CD4-positive, alpha-beta memory T cell (primary cell): ENCODE measurements at regions not wholly inside any gene's neighbourhood (a gene's known extent, or its start where the extent isn't known, plus 50 kb on each side); places are given as distances from the start of the nearest gene placed in this dataset.

Experiments
- CTCF ChIA-PET: fragments of 350-600 bp; sonication (Branson Sonifier 250); formaldehyde crosslinking; loops from one replicate; lab custom pipeline; 2021; ENCODE audit warnings: inconsistent platforms; ENCODE audit not compliant: partially characterized antibody; lab: Charles Lee
- POLR2A ChIA-PET: fragments of 350-600 bp; sonication (Branson Sonifier 250); formaldehyde crosslinking; loops from one replicate; lab custom pipeline; 2021; ENCODE audit not compliant: partially characterized antibody; lab: Charles Lee
- DNase-seq, 5 donors: peaks; one replicate each; pipeline versions ENCODE4 v3.0.0 to v3.0.0-alpha.2; 2020 to 2022; ENCODE audit warnings: mixed read lengths in 1 of 5
- H3K27ac ChIP-seq: one replicate; pipeline ENCODE4 v1.7.0; 2013; ENCODE audit warnings: low read depth, low read length
- H3K27me3 ChIP-seq: 2 replicates; pipeline ENCODE4 v1.7.0; 2013; ENCODE audit warnings: mild to moderate bottlenecking, low read length, moderate library complexity; ENCODE audit not compliant: insufficient read depth
- H3K36me3 ChIP-seq: 2 replicates; pipeline ENCODE4 v1.7.0; 2013; ENCODE audit warnings: mild to moderate bottlenecking, low read length, moderate library complexity; ENCODE audit not compliant: insufficient read depth
- H3K4me1 ChIP-seq: 2 replicates; pipeline ENCODE4 v1.7.0; 2013; ENCODE audit warnings: mild to moderate bottlenecking, low read length, moderate library complexity; ENCODE audit not compliant: insufficient read depth
- H3K4me3 ChIP-seq, 2 donors: one replicate each; pipeline ENCODE4 v1.7.0; 2013; ENCODE audit warnings: low read length in 2 of 2, mild to moderate bottlenecking in 1 of 2
- H3K9me3 ChIP-seq, 2 donors: one replicate each; pipeline ENCODE4 v1.7.0; 2013; ENCODE audit warnings: low read length in 2 of 2, control low read depth in 1 of 2; ENCODE audit not compliant: control insufficient read depth in 1 of 2
- H3K27ac Mint-ChIP-seq, 7 donors: one replicate each; pipeline ENCODE4 v1.8.0; 2020 to 2021; ENCODE audit warnings: mixed read lengths in 7 of 7, mild to moderate bottlenecking in 6 of 7, inconsistent platforms in 3 of 7, moderate library complexity in 3 of 7
- H3K27me3 Mint-ChIP-seq, 2 donors: one replicate each; pipeline ENCODE4 v1.8.0; 2020 to 2021; ENCODE audit warnings: mixed read lengths in 2 of 2
- H3K36me3 Mint-ChIP-seq, 2 donors: one replicate each; pipeline ENCODE4 v1.8.0; 2020 to 2021; ENCODE audit warnings: mixed read lengths in 2 of 2, inconsistent platforms in 1 of 2, mild to moderate bottlenecking in 1 of 2
- H3K4me1 Mint-ChIP-seq, 4 donors: one replicate each; pipeline ENCODE4 v1.8.0; 2020 to 2021; ENCODE audit warnings: mixed read lengths in 4 of 4, mild to moderate bottlenecking in 1 of 4
- H3K4me3 Mint-ChIP-seq, 8 donors: one replicate each; pipeline ENCODE4 v1.8.0; 2020 to 2021; ENCODE audit warnings: mixed read lengths in 8 of 8, mild to moderate bottlenecking in 7 of 8, moderate library complexity in 6 of 8, inconsistent platforms in 3 of 8
- H3K9me3 Mint-ChIP-seq, 8 donors: one replicate each; pipeline ENCODE4 v1.8.0; 2020 to 2021; ENCODE audit warnings: mixed read lengths in 8 of 8, mild to moderate bottlenecking in 5 of 8, inconsistent platforms in 3 of 8, moderate library complexity in 1 of 8
- intact Hi-C: fragments of 100-400 bp; cut with micrococcal nuclease; formaldehyde crosslinking; loops from one replicate; pipeline ENCODE4 v1.15.1; 2023

DNA sequence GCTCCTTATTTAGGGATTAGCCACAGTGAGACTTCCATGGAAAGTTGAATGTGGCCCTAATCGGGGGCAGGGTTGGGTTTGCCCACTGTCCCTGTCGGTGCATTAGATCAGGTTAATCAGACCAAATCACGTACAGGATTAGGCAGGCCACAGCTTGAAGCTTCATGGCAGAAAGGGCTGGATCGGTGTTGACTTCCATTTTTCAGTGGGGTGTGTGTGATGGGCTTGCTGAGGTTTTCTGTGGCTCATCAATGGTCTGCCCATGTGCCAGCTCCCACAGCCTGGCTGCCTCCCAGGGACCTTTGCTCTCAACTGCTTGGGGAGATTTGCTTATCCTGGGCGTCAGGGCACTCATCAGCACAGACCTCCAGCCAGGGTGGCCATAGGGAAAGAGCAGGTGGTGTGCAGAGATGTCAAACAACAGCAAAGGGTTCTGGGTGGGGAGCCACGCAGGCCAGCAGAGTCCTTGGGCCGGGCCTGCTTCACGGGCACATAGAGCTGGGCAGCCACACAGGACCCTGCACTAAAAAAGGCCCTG lies 130.7 kb downstream of the TFAP2C start:
- H3K27me3 Mint-ChIP-seq: no peaks in the 10 kb centered on the region
- POLR2A ChIA-PET: no interaction called here
- H3K4me1 ChIP-seq: no peaks in the 10 kb centered on the region
- H3K27ac Mint-ChIP-seq: no peak overlapping the region
- H3K27me3 ChIP-seq: no peaks in the 10 kb centered on the region
- no peak overlapping the region for H3K4me3 ChIP-seq
- no peak overlapping the region for H3K4me3 Mint-ChIP-seq
- no peaks in the 10 kb centered on the region for H3K36me3 ChIP-seq
- H3K9me3 ChIP-seq: no peaks in the 10 kb centered on the region
- intact Hi-C loops: no loop called here
- no peaks in the 10 kb centered on the region for H3K36me3 Mint-ChIP-seq
- H3K27ac ChIP-seq: no peak overlapping the region
- CTCF ChIA-PET: no interaction called here
- no peak for DNase-seq
- peaks cover 0 to 9% (median 1%) of the 10 kb centered on the region in 8 donors for H3K9me3 Mint-ChIP-seq
- H3K4me1 Mint-ChIP-seq: no peaks in the 10 kb centered on the region

DNA sequence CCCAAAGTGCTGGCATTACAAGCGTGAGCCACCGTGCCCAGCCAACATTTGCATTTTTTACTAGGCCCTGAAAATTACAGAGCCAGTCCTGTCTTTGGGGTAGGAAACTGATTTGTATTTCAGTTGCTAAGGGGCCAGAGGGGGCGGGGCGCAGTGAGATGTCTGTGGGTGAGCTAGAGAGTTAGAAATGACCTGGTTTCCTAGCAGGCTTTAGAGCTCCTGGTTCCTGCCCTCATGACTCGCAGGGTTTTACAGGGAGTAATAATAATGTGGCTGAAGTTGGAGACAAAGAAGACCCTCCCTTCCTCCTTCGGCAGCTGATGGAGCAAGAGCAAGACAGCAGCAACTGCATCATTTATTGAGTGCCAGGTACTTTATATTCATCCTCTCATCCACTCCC lies 131.5 kb downstream of the TFAP2C start:
- Histone ChIP-seq H3K36me3 (no peaks in the 10 kb centered on the region), H3K4me3 (no peak overlapping the region), H3K27me3 (no peaks in the 10 kb centered on the region), H3K4me1 (no peaks in the 10 kb centered on the region), H3K27ac (no peak overlapping the region), H3K9me3 (no peaks in the 10 kb centered on the region)
- H3K27me3 Mint-ChIP-seq: no peaks in the 10 kb centered on the region
- H3K27ac Mint-ChIP-seq: no peak overlapping the region
- no peak overlapping the region for H3K4me3 Mint-ChIP-seq
- intact Hi-C loops: no loop called here
- ChIA-PET POLR2A (no interaction called here), CTCF (no interaction called here)
- H3K36me3 Mint-ChIP-seq: no peaks in the 10 kb centered on the region
- H3K4me1 Mint-ChIP-seq: no peaks in the 10 kb centered on the region
- no peak for DNase-seq
- peaks cover 0 to 9% (median 1%) of the 10 kb centered on the region in 8 donors for H3K9me3 Mint-ChIP-seq

DNA sequence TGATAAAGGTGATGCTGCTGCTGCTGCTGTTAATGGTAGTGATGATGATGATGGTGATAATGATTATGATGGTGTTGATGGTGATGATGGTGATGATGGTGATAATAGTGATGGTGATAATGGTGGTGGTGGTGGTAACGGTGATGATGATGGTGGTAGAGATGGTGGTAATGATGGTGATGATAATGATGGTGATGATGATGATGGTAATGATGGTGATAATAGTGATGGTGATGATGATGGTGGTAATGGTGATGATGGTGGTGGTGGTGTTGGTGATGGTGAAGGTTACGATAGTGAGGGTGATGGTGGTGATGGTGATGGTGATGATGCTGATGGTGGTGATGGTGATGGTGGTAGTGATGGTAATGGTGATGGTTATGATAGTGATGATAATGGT lies 132.3 kb downstream of the TFAP2C start:
- H3K9me3 Mint-ChIP-seq: peaks cover 0 to 12% (median 1%) of the 10 kb centered on the region in 8 donors
- H3K36me3 ChIP-seq: no peaks in the 10 kb centered on the region
- ChIA-PET POLR2A (no interaction called here), CTCF (no interaction called here)
- no peaks in the 10 kb centered on the region for H3K4me1 ChIP-seq
- H3K4me1 Mint-ChIP-seq: no peaks in the 10 kb centered on the region
- H3K27me3 ChIP-seq: no peaks in the 10 kb centered on the region
- no peak overlapping the region for H3K27ac Mint-ChIP-seq
- H3K4me3 Mint-ChIP-seq: no peak overlapping the region
- intact Hi-C loops: no loop called here
- H3K9me3 ChIP-seq: no peaks in the 10 kb centered on the region
- DNase-seq: no peak
- H3K4me3 ChIP-seq: no peak overlapping the region
- H3K27me3 Mint-ChIP-seq: no peaks in the 10 kb centered on the region
- no peak overlapping the region for H3K27ac ChIP-seq
- H3K36me3 Mint-ChIP-seq: no peaks in the 10 kb centered on the region

DNA sequence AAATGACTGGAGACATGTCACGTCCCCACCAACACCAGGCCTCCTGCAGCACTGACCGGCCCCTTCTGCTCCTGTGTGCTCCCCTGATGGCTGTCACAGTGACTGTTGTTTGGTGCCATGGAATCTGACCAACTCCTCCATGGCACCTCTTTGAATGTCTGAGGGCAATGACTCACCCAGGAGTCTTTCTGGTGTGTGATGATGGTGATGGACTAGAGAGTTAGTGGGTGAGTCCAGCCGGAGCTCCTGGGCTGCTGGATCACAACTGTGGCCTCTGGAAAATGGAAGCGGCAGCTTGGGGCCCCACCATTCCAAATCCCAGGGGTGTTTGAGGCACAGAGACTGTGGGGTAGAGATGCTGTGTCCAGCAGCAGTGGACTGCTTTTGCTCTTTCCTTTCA lies 133.3 kb downstream of the TFAP2C start:
- no peak for DNase-seq
- Histone ChIP-seq H3K36me3 (no peaks in the 10 kb centered on the region), H3K27me3 (no peaks in the 10 kb centered on the region), H3K4me1 (no peaks in the 10 kb centered on the region), H3K4me3 (no peak overlapping the region), H3K27ac (no peak overlapping the region), H3K9me3 (no peaks in the 10 kb centered on the region)
- Mint-ChIP-seq H3K36me3 (no peaks in the 10 kb centered on the region), H3K4me3 (no peak overlapping the region), H3K27me3 (no peaks in the 10 kb centered on the region), H3K4me1 (no peaks in the 10 kb centered on the region), H3K9me3 (peaks cover 0 to 13% (median under 1%) of the 10 kb centered on the region in 8 donors), H3K27ac (peak overlapping the region in 1 of 7 donors; percentile 58)
- intact Hi-C loops: no loop called here
- ChIA-PET POLR2A (no interaction called here), CTCF (no interaction called here)

DNA sequence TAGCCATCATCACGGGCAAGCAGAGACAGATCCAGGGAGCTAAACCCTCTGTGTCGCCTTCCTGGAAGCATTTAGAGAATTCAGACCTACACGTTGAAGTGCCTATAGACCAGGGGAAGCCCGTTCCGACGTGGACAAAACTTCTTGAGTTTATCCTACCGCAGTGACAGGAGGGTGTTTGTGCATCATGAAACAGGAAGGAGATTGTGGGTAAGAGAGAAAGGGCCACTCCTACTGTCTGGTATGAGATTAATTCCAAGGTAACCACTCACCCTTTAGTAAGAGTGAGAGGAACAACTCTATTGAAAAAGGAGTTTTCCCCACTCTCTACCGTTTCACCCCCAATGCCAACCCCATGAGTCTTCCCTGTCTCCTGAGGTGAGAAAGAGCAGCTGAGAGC lies 133.7 kb downstream of the TFAP2C start:
- Mint-ChIP-seq H3K4me3 (no peak overlapping the region), H3K4me1 (no peaks in the 10 kb centered on the region), H3K36me3 (no peaks in the 10 kb centered on the region), H3K27me3 (no peaks in the 10 kb centered on the region), H3K27ac (no peak overlapping the region), H3K9me3 (peaks cover 0 to 13% (median 0%) of the 10 kb centered on the region in 8 donors)
- no peaks in the 10 kb centered on the region for H3K36me3 ChIP-seq
- no peaks in the 10 kb centered on the region for H3K27me3 ChIP-seq
- H3K9me3 ChIP-seq: no peaks in the 10 kb centered on the region
- H3K4me3 ChIP-seq: no peak overlapping the region
- no peak for DNase-seq
- CTCF ChIA-PET: no interaction called here
- intact Hi-C loops: no loop called here
- POLR2A ChIA-PET: no interaction called here
- no peak overlapping the region for H3K27ac ChIP-seq
- H3K4me1 ChIP-seq: no peaks in the 10 kb centered on the region

DNA sequence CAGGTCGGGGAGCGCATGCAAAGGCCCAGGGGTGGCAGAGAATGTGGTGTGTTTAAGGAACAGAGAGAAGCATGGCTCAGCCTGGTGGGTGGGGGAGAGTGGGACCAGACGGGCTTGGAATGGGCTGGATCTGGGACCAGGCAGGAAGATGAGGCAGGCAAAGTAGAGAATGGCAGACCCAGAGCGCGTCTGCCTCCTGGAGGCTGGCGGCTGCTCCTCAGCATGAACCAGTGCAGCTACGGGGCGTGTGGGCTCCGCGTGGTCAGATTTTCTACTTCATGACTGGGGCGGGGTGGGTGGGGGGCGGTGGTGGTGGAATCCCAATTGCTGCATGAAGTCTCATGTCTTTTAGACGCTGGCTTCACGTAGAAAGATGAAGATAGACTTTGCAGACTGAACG lies 135.6 kb downstream of the TFAP2C start:
- H3K9me3 ChIP-seq: no peaks in the 10 kb centered on the region
- intact Hi-C loops: no loop called here
- no peaks in the 10 kb centered on the region for H3K27me3 ChIP-seq
- no peak for DNase-seq
- peaks cover 0 to 17% (median 0%) of the 10 kb centered on the region in 8 donors for H3K9me3 Mint-ChIP-seq
- no peaks in the 10 kb centered on the region for H3K4me1 ChIP-seq
- no peaks in the 10 kb centered on the region for H3K4me1 Mint-ChIP-seq
- no peaks in the 10 kb centered on the region for H3K36me3 ChIP-seq
- H3K27me3 Mint-ChIP-seq: no peaks in the 10 kb centered on the region
- no peak overlapping the region for H3K27ac Mint-ChIP-seq
- no peaks in the 10 kb centered on the region for H3K36me3 Mint-ChIP-seq
- no peak overlapping the region for H3K4me3 ChIP-seq
- H3K4me3 Mint-ChIP-seq: no peak overlapping the region
- H3K27ac ChIP-seq: no peak overlapping the region
- ChIA-PET CTCF (no interaction called here), POLR2A (no interaction called here)

DNA sequence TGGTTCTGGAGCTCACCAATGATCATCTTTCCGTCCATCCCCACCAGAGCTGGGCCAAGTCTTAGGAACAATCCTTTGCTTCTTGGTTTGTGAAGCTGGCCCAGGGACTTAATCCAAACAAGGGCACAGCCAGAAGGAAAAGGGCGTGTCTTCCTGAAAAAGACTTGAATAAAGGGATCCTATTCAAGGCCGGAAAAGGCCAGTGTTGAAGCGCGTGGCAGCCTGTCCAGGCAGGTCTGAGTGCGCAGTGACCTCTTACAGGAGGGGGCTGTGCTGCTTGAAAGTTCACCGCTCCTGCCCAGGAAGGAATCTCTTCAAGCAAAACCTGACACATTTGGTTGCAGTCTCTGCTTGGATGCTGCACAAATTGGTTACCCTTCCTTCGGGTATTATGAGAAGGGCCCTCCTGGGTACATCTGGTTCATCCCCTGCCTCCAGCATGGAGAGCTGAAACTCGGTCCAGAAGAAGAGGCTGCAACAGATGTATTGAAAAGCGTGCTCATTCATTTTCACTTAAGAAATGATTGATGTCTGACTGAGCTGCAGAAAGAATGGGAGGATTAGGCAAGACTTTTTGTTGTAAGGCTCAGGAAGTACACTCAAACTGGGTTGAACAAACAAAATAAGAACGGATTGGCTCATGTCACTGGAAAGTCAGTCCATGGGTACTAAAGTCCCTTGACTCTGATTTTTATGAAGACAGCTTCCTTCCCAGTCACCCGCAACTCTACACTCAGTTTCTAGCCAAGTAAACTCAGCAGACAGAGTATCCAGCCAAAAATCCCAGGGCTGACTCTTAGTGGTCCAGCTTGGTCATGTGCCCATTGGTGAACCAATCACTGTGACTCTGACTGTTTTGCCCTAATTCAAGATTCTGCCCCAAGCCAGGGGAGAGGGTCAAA lies 136.3 kb downstream of the TFAP2C start:
- Mint-ChIP-seq H3K36me3 (no peaks in the 10 kb centered on the region), H3K4me3 (no peak overlapping the region), H3K4me1 (no peaks in the 10 kb centered on the region), H3K27me3 (no peaks in the 10 kb centered on the region), H3K27ac (no peak overlapping the region), H3K9me3 (peaks cover 0 to 14% (median 0%) of the 10 kb centered on the region in 8 donors)
- no peaks in the 10 kb centered on the region for H3K27me3 ChIP-seq
- no peaks in the 10 kb centered on the region for H3K4me1 ChIP-seq
- no peak overlapping the region for H3K4me3 ChIP-seq
- POLR2A ChIA-PET: no interaction called here
- H3K9me3 ChIP-seq: no peaks in the 10 kb centered on the region
- H3K36me3 ChIP-seq: no peaks in the 10 kb centered on the region
- CTCF ChIA-PET: no interaction called here
- intact Hi-C loops: no loop called here
- no peak overlapping the region for H3K27ac ChIP-seq
- no peak for DNase-seq
